HepG2 (cell line): ENCODE measurements at regions not wholly inside any gene's neighbourhood (a gene's known extent, or its start where the extent isn't known, plus 50 kb on each side); places are given as distances from the start of the nearest gene placed in this dataset.

Source experiments
- ATAC-seq: fragments of 200-7000 bp; cut with Tn5 transposase; 3 replicates; pipeline ENCODE4 v1.9.1; 2020; ENCODE audit warnings: mild to moderate bottlenecking, moderate library complexity
- BruUV-seq: library from RNA; stranded (reverse); fragments of 400-500 nt; replicated peaks from 2 replicates; lab custom pipeline; 2021; lab: Mats Ljungman, UMichigan
- CTCF ChIA-PET: fragments of 300-600 bp; formaldehyde crosslinking; extraction: SDS; loops from one replicate; lab custom pipeline; 2021; ENCODE audit warnings: low total read pairs, inconsistent platforms, low intra/inter-chr PET ratio; lab: Yijun Ruan, JAX
- POLR2A ChIA-PET: fragments of 350-600 bp; sonication (Branson Sonifier 250); formaldehyde crosslinking; loops from one replicate; lab custom pipeline; 2020; ENCODE audit warnings: antibody characterized with exemption, inconsistent platforms; lab: Yijun Ruan, JAX
- DNase-seq: peaks from one replicate; pipeline ENCODE4 v3.0.0-alpha.2; 2015; ENCODE audit warnings: low spot score
- FAIRE-seq: peaks from 3 replicates; lab custom pipeline; 2011; peaks lifted over from hg19 to GRCh38; lab: Jason Lieb, UNC
- H2AFZ ChIP-seq: one replicate; pipeline ENCODE4 v1.6.1; 2011; ENCODE audit warnings: low read length, inconsistent platforms
- H3K27ac ChIP-seq: fragments of 300-600 bp; 3 replicates; pipeline ENCODE4 v1.8.0; 2011; ENCODE audit warnings: mixed run types, mild to moderate bottlenecking, mixed read lengths, low read length, inconsistent platforms; ENCODE audit not compliant: insufficient read depth; ENCODE audit errors: extremely low read length
- H3K27me3 ChIP-seq, 2 experiments: fragments of 200-600 bp in 1 of 2; 2 replicates in 1 of 2; 3 replicates in 1 of 2; pipeline versions ENCODE4 v1.6.0 to v1.8.0; 2011; ENCODE audit warnings: low read length in 2 of 2, mild to moderate bottlenecking in 2 of 2, moderate library complexity in 2 of 2, inconsistent platforms in 1 of 2; ENCODE audit not compliant: insufficient read depth in 2 of 2, control insufficient read depth in 1 of 2
- H3K36me3 ChIP-seq, 2 experiments: fragments of 200-600 bp in 1 of 2; replicated peaks in 1 of 2; 2 replicates in 1 of 2; 3 replicates in 1 of 2; pipeline versions ENCODE4 v1.5.1 to v1.8.0; 2011; ENCODE audit warnings: low read length in 2 of 2, inconsistent platforms in 1 of 2; ENCODE audit not compliant: insufficient read depth in 2 of 2, control insufficient read depth in 1 of 2
- H3K4me1 ChIP-seq: 2 replicates; pipeline ENCODE4 v1.5.1; 2012; ENCODE audit warnings: low read length, inconsistent platforms; ENCODE audit not compliant: insufficient read depth
- H3K4me2 ChIP-seq: 2 replicates; pipeline ENCODE4 v1.6.0; 2011; ENCODE audit warnings: low read depth, low read length, inconsistent platforms
- H3K4me3 ChIP-seq, 3 experiments: fragments of 200-600 bp in 1 of 3; sonication (generic), shearing (Covaris generic) in 1 of 3; replicated peaks in 1 of 3; 2 replicates each; pipeline ENCODE4 v1.5.1; 2011 to 2016; ENCODE audit warnings: low read length in 3 of 3, inconsistent platforms in 2 of 3, low read depth in 2 of 3, mild to moderate bottlenecking in 2 of 3, control low read depth in 1 of 3, mixed read lengths in 1 of 3; ENCODE audit not compliant: insufficient read depth in 1 of 3
- H3K79me2 ChIP-seq: one replicate; pipeline ENCODE4 v1.6.1; 2011; ENCODE audit warnings: low read length, inconsistent platforms; ENCODE audit not compliant: insufficient read depth
- H3K9ac ChIP-seq: 2 replicates; pipeline ENCODE4 v1.6.0; 2011; ENCODE audit warnings: mild to moderate bottlenecking, low read depth, low read length, inconsistent platforms; ENCODE audit not compliant: insufficient read depth
- H3K9me3 ChIP-seq: 2 replicates; pipeline ENCODE4 v1.5.1; 2012; ENCODE audit warnings: mild to moderate bottlenecking, low read length
- H4K20me1 ChIP-seq: 2 replicates; pipeline ENCODE4 v1.6.0; 2011; ENCODE audit warnings: inconsistent platforms, mild to moderate bottlenecking, low read length, moderate library complexity; ENCODE audit not compliant: insufficient read depth
- AHR ChIP-seq: IDR thresholded peaks from 2 replicates; pipeline ENCODE4 v1.6.1; 2018; ENCODE audit warnings: missing genetic modification reagents, missing compliant biosample characterization
- ATF6 ChIP-seq: sonication (generic); formaldehyde crosslinking; conservative IDR thresholded peaks from 2 replicates; pipeline ENCODE4 v1.4.0; 2020; ENCODE audit warnings: missing genetic modification reagents
- CREB3 ChIP-seq: sonication (generic); formaldehyde crosslinking; IDR thresholded peaks from 2 replicates; pipeline ENCODE4 v1.5.0; 2020; ENCODE audit warnings: missing genetic modification reagents
- CSRNP1 ChIP-seq: sonication (generic); formaldehyde crosslinking; IDR thresholded peaks from 2 replicates; pipeline ENCODE4 v1.8.1; 2023; ENCODE audit warnings: mild to moderate bottlenecking, missing genetic modification reagents
- ETS1 ChIP-seq: sonication (generic); formaldehyde crosslinking; IDR thresholded peaks from 2 replicates; pipeline ENCODE4 v1.4.0; 2020; ENCODE audit warnings: missing genetic modification reagents
- HINFP ChIP-seq: sonication (generic); formaldehyde crosslinking; IDR thresholded peaks from 2 replicates; pipeline ENCODE4 v1.4.0; 2020; ENCODE audit warnings: low read depth, mild to moderate bottlenecking, missing genetic modification reagents
- HOXA5 ChIP-seq: sonication (generic); formaldehyde crosslinking; IDR thresholded peaks from 2 replicates; pipeline ENCODE4 v1.4.0; 2020; ENCODE audit warnings: missing genetic modification reagents
- HOXA7 ChIP-seq: sonication (generic); formaldehyde crosslinking; IDR thresholded peaks from 2 replicates; pipeline ENCODE4 v1.8.1; 2022; ENCODE audit warnings: mild to moderate bottlenecking, missing genetic modification reagents, moderate library complexity
- ISX ChIP-seq: sonication (generic); formaldehyde crosslinking; conservative IDR thresholded peaks from 2 replicates; pipeline ENCODE4 v1.5.0; 2020; ENCODE audit warnings: missing genetic modification reagents
- MIXL1 ChIP-seq: IDR thresholded peaks from 2 replicates; pipeline ENCODE4 v1.6.1; 2016
- NFYC ChIP-seq: IDR thresholded peaks from 2 replicates; pipeline ENCODE4 v1.6.1; 2016; ENCODE audit warnings: missing genetic modification reagents, missing compliant biosample characterization
- RCOR2 ChIP-seq: IDR thresholded peaks from 2 replicates; pipeline ENCODE4 v1.6.1; 2016; ENCODE audit warnings: missing biosample characterization, missing genetic modification reagents
- XBP1 ChIP-seq: sonication (generic); formaldehyde crosslinking; IDR thresholded peaks from 2 replicates; pipeline ENCODE4 v1.5.0; 2020; ENCODE audit warnings: missing genetic modification reagents
- ZBTB21 ChIP-seq: sonication (generic); formaldehyde crosslinking; IDR thresholded peaks from 2 replicates; pipeline ENCODE4 v1.4.0; 2020; ENCODE audit warnings: missing genetic modification reagents
- ZBTB46 ChIP-seq: sonication (generic); formaldehyde crosslinking; IDR thresholded peaks from 2 replicates; pipeline ENCODE4 v1.4.0; 2020; ENCODE audit warnings: mild to moderate bottlenecking, missing genetic modification reagents, borderline replicate concordance
- ZNF10 ChIP-seq: sonication (generic); formaldehyde crosslinking; IDR thresholded peaks from 2 replicates; pipeline ENCODE4 v1.4.0; 2020; ENCODE audit warnings: mild to moderate bottlenecking, low read depth, missing genetic modification reagents, borderline replicate concordance
- ZNF138 ChIP-seq: sonication (generic); formaldehyde crosslinking; IDR thresholded peaks from 2 replicates; pipeline ENCODE4 v1.5.0; 2020; ENCODE audit warnings: mild to moderate bottlenecking, low read depth, missing genetic modification reagents
- ZNF883 ChIP-seq: sonication (generic); formaldehyde crosslinking; IDR thresholded peaks from 2 replicates; pipeline ENCODE4 v1.5.1; 2020; ENCODE audit warnings: mild to moderate bottlenecking, missing genetic modification reagents; ENCODE audit errors: not compliant biosample characterization
- whole genome bisulfite sequencing: methylation state at CpG from one replicate; pipeline ENCODE4 v1.1.6; 2017; ENCODE audit warnings: low lambda C conversion rate; 5-methylcytosine and 5-hydroxymethylcytosine counted together
- in situ Hi-C: cut with HindIII; loops from 2 replicates; pipeline ENCODE4 v1.10.0; 2017; ENCODE audit warnings: low pct_unique_long_range_greater_than_20kb; ENCODE audit not compliant: extremely low pct_ligation_motif_present
- intact Hi-C: fragments of 100-400 bp; cut with micrococcal nuclease; formaldehyde crosslinking; loops from one replicate; pipeline ENCODE4 v1.10.0; 2022; ENCODE audit not compliant: unreplicated experiment

GRCh38 chr9:20225826-20226225 is 396.5 kb downstream of the MLLT3 start:
- in situ Hi-C loops (no loop called here), intact Hi-C loops (no loop called here)
- POLR2A ChIA-PET = no interaction called here
- WGBS = 6% methylated on average over 1 of the region's 1 CpG
- Histone ChIP-seq H3K4me2 (peak overlapping the region; percentile 23), H3K27ac (no peak overlapping the region), H4K20me1 (no peaks in the 10 kb centered on the region), H3K9ac (no peak overlapping the region), H3K27me3 (no peaks in the 10 kb centered on the region), H3K79me2 (no peaks in the 10 kb centered on the region), H3K4me3 (no peak overlapping the region), H3K9me3 (no peaks in the 10 kb centered on the region), H3K4me1 (no peaks in the 10 kb centered on the region), H3K36me3 (no peaks in the 10 kb centered on the region), H2AFZ (no peak overlapping the region)
- ATAC-seq (no peak), FAIRE-seq (no peak), DNase-seq (no peak)
- BruUV-seq = no TSS peak
- CTCF ChIA-PET = no interaction called here
- no peak for TF ChIP-seq ZBTB46 (CRISPR knock-in tag)
- TF ChIP-seq ZNF10 (CRISPR knock-in tag) = no peak
- TF ChIP-seq AHR (CRISPR knock-in tag) = no peak
- no peak for TF ChIP-seq NFYC
- TF ChIP-seq CSRNP1 (CRISPR knock-in tag) = no peak
- no peak for TF ChIP-seq HOXA5 (CRISPR knock-in tag)
- TF ChIP-seq HINFP (CRISPR knock-in tag) = no peak
- no peak for TF ChIP-seq ATF6 (CRISPR knock-in tag)
- TF ChIP-seq XBP1 (CRISPR knock-in tag) = no peak
- no peak for TF ChIP-seq HOXA7 (CRISPR knock-in tag)
- TF ChIP-seq MIXL1 (CRISPR knock-in tag) = no peak
- no peak for TF ChIP-seq ZBTB21 (CRISPR knock-in tag)
- no peak for TF ChIP-seq CREB3 (CRISPR knock-in tag)
- no peak for TF ChIP-seq ZNF138 (CRISPR knock-in tag)
- no peak for TF ChIP-seq ZNF883 (CRISPR knock-in tag)
- no peak for TF ChIP-seq RCOR2
- no peak for TF ChIP-seq ISX (CRISPR knock-in tag)
- no peak for TF ChIP-seq ETS1 (CRISPR knock-in tag)
